KMS-11 (cell line): ENCODE measurements at regions not wholly inside any gene's neighbourhood (a gene's known extent, or its start where the extent isn't known, plus 50 kb on each side); places are given as distances from the start of the nearest gene placed in this dataset.

Experiments used
- H2AFZ ChIP-seq: fragments of 200-600 bp; sonication (generic); 2 replicates; pipeline ENCODE4 v1.6.1; 2016; ENCODE audit warnings: antibody characterized with exemption, mixed run types, low read depth
- H3K27ac ChIP-seq: fragments of 200-600 bp; sonication (generic); 2 replicates; pipeline ENCODE4 v1.6.1; 2016; ENCODE audit warnings: mild to moderate bottlenecking, mixed run types
- H3K27me3 ChIP-seq: fragments of 200-600 bp; sonication (generic); 2 replicates; pipeline ENCODE4 v1.6.1; 2017; ENCODE audit warnings: mild to moderate bottlenecking, low read depth, mixed run types, moderate library complexity; ENCODE audit not compliant: insufficient read depth
- H3K36me3 ChIP-seq: fragments of 200-600 bp; sonication (generic); 2 replicates; pipeline ENCODE4 v1.6.1; 2017; ENCODE audit warnings: mild to moderate bottlenecking, mixed run types; ENCODE audit not compliant: insufficient read depth
- H3K4me1 ChIP-seq: fragments of 200-600 bp; sonication (generic); 2 replicates; pipeline ENCODE4 v1.6.1; 2016; ENCODE audit warnings: mild to moderate bottlenecking, low read depth, mixed run types; ENCODE audit not compliant: poor library complexity, severe bottlenecking
- H3K4me2 ChIP-seq: fragments of 200-600 bp; sonication (generic); 2 replicates; pipeline ENCODE4 v1.7.0; 2016; ENCODE audit warnings: mild to moderate bottlenecking, mixed run types
- H3K4me3 ChIP-seq: fragments of 200-600 bp; sonication (generic); IDR thresholded peaks from 2 replicates; pipeline ENCODE4 v1.6.1; 2017; ENCODE audit warnings: low read depth, low read length, mixed read lengths; ENCODE audit not compliant: insufficient read depth
- H3K79me2 ChIP-seq: fragments of 200-600 bp; sonication (generic); 2 replicates; pipeline ENCODE4 v1.6.1; 2016; ENCODE audit warnings: low read depth, mixed run types; ENCODE audit not compliant: insufficient read depth
- H3K9ac ChIP-seq: fragments of 200-600 bp; sonication (generic); 2 replicates; pipeline ENCODE4 v1.6.1; 2016; ENCODE audit warnings: mild to moderate bottlenecking, mixed run types
- H4K20me1 ChIP-seq: fragments of 200-600 bp; sonication (generic); 2 replicates; pipeline ENCODE4 v1.6.1; 2016; ENCODE audit warnings: mild to moderate bottlenecking, mixed run types; ENCODE audit not compliant: insufficient read depth
- CTCF ChIP-seq: fragments of 200-600 bp; sonication (generic); conservative IDR thresholded peaks from 2 replicates; pipeline ENCODE4 v1.6.1; 2017; ENCODE audit warnings: low read depth, mild to moderate bottlenecking, antibody characterized with exemption, low read length, moderate library complexity, mixed read lengths

DNA sequence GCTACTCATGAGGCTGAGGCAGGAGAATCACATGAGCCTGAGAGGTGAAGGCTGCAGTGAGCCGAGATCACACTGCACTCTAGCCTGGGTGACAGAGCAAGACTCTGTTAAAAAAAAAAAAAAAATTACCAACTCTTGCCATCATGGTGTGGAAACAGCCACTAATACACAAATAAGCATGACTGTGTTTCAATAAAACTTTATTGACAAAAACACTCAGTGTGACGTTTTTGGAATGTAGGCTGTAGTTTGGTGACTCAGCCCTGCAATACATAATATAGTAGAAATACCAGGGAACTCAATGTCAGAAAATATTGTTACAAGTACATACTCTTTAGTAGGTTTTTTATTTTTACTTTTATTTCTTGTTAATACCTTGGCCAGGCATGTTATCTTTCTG lies 207.1 kb downstream of the CASP12 start:
- Histone ChIP-seq H3K79me2 (no peaks in the 10 kb centered on the region), H3K27ac (no peak overlapping the region), H4K20me1 (no peaks in the 10 kb centered on the region), H3K36me3 (no peaks in the 10 kb centered on the region), H3K4me2 (no peak overlapping the region), H2AFZ (no peak overlapping the region), H3K4me1 (no peaks in the 10 kb centered on the region), H3K9ac (no peak overlapping the region), H3K27me3 (no peaks in the 10 kb centered on the region), H3K4me3 (no peak overlapping the region)
- no peak for TF ChIP-seq CTCF

DNA sequence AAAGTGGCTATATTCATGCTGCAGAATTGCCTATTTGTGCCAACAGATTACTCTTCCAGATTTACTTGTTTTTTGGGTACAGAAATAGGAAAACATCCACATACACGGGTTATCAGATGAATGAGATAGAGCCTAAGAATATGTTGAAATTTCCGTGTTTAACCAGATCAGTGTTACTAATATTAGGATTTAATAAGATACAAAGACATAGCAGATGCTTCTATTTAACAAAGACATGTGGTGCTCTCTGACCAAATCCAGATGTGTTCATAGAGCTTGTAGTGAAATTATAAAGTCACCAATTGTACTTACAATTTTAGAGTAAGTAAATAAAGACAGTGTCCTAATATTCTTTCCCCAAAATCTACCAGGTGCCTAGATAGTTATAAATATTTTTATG lies 208.0 kb downstream of the CASP12 start:
- no peak for TF ChIP-seq CTCF
- no peak overlapping the region for H2AFZ ChIP-seq
- no peaks in the 10 kb centered on the region for H3K36me3 ChIP-seq
- H3K4me3 ChIP-seq: no peak overlapping the region
- H4K20me1 ChIP-seq: no peaks in the 10 kb centered on the region
- H3K27ac ChIP-seq: no peak overlapping the region
- no peaks in the 10 kb centered on the region for H3K27me3 ChIP-seq
- H3K9ac ChIP-seq: no peak overlapping the region
- H3K79me2 ChIP-seq: no peaks in the 10 kb centered on the region
- no peaks in the 10 kb centered on the region for H3K4me1 ChIP-seq
- H3K4me2 ChIP-seq: no peak overlapping the region

GRCh38 chr11:104688731-104689130 lies 209.5 kb downstream of the CASP12 start:
- no peak for TF ChIP-seq CTCF
- no peak overlapping the region for H3K4me2 ChIP-seq
- H3K9ac ChIP-seq: no peak overlapping the region

GRCh38 chr11:104682206-104682605 lies 216.1 kb downstream of the CASP12 start:
- Histone ChIP-seq H2AFZ (no peak overlapping the region), H3K4me2 (no peak overlapping the region), H4K20me1 (no peaks in the 10 kb centered on the region), H3K27ac (no peak overlapping the region), H3K4me1 (no peaks in the 10 kb centered on the region), H3K79me2 (no peaks in the 10 kb centered on the region), H3K9ac (no peak overlapping the region), H3K4me3 (no peak overlapping the region), H3K36me3 (no peaks in the 10 kb centered on the region), H3K27me3 (no peaks in the 10 kb centered on the region)
- no peak for TF ChIP-seq CTCF

More at GRCh38 chr11:104688731-104689130, 209.5 kb downstream of the CASP12 start:
- H3K4me3 ChIP-seq: no peak overlapping the region
- H3K79me2 ChIP-seq: no peaks in the 10 kb centered on the region
- H3K27me3 ChIP-seq: no peaks in the 10 kb centered on the region
- no peaks in the 10 kb centered on the region for H3K36me3 ChIP-seq
- H3K4me1 ChIP-seq: no peaks in the 10 kb centered on the region
- no peaks in the 10 kb centered on the region for H4K20me1 ChIP-seq
- no peak overlapping the region for H2AFZ ChIP-seq
- H3K27ac ChIP-seq: no peak overlapping the region
